ENCODE measurements at regions not wholly inside any gene's neighbourhood (a gene's known extent, or its start where the extent isn't known, plus 50 kb on each side); places are given as distances from the start of the nearest gene placed in this dataset.
A peak's percentile ranks its signal among the peaks of the same experiment; 100 is the strongest.

DNA sequence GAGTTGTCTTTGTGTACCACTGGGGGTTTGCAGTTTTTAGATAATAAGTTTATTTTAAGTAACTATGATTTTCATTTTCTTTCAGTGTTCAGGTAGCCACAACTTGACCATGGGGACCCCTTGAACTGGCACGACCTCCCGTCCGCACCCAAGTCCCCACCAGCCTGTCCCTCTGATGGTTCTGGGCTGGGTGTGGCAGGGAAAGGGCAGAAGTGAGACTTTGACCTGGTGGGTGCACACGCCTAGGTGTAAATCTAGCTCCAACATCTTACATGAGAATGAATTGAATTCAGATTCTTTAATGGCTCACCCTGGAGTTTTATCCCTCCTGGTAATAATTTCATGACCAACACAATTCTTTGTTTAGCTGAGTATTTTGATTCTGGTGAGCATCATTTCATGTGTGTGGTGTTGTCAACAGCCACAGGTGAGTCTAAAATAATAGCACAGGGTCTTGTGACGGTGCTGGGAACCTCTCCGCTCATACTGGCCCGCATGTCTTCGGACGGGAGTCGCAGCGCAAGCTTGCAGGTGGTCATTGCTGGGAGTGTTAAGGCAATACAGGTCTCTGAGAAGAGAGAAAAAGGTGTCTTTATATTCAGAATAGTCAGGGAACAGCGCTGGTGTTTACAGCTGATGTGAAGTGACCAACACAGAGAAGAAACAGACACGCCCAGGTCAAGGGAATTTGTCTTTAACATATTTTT is 50.8 kb upstream of the POFUT2 start:
- H3K4me3 ChIP-seq = no peak overlapping the region
- H3K27ac ChIP-seq = no peak overlapping the region
- ATAC-seq (replicated peaks in 6 of 8) = no peak
- in situ Hi-C loops (cut with MboI; ENCODE audit: low pct_unique_long_range_greater_than_20kb in 2 of 9, low sequenced_read_pairs in 9 of 9, unreplicated experiment in 9 of 9) = no loop called here
- 67 to 94% (median 91%) methylated on average over 3 to 11 of the region's 13 CpGs; no CpG with 5 or more reads in 2 of the 10 experiments for WGBS, 10 experiments
- H3K4me1 ChIP-seq (replicated peaks in 1 of 2) = peaks cover 13 to 20% of the 10 kb centered on the region in 2 donors

DNA sequence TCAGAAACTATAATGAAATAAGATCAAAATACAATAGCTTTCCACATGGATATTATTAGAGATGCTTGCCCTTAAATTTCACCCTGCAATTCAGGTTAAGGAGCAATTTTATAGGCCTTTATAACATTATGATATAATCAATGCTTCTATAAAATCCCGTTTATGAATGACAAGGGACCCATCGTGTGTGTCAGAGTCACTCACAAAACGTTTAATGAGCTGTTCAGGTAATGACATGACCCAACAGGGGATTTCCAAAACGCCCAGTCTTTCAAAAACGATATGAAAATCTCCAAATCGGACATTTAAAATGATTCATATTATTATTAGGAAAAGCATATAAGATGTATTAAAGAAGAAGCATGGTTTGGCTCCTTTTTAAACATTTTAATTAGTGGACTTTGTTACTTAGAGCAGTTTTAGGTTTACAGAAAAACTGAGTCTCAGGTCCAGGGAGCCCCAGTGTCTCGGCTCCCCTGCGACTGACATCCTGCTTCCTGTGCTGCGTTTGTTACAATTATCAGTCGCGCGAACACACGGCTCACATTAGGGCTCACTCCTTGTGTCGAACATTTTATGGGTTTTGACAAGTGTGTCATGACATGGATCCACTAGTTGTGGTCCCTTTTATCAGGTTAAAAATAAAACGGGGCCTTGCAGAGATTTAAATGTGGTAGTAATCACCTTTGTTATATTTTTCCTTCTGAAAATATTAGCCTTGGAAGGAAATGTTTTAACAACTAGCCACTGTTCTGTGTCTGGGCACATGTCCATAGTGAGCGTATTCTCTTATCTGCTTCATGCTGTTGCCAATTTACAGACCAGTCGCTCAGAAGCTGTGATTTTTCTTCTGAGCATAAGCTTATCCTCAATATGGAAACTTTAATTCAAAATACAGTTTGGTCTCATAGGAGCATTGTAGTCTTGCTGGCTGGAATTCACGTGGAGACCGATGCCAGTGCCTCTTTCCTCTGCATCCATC is 52.0 kb upstream of the POFUT2 start:
- Histone ChIP-seq H3K4me1 (replicated peaks in 1 of 2) (peaks cover under 1 to 7% of the 10 kb centered on the region in 2 donors), H3K27ac (no peak overlapping the region), H3K4me3 (no peak overlapping the region)
- in situ Hi-C loops (cut with MboI; ENCODE audit: low pct_unique_long_range_greater_than_20kb in 2 of 9, low sequenced_read_pairs in 9 of 9, unreplicated experiment in 9 of 9) = no loop called here
- ATAC-seq (replicated peaks in 6 of 8) = no peak
- WGBS, 10 experiments = 36 to 90% (median 71%) methylated on average over 2 to 15 of the region's 19 CpGs

DNA sequence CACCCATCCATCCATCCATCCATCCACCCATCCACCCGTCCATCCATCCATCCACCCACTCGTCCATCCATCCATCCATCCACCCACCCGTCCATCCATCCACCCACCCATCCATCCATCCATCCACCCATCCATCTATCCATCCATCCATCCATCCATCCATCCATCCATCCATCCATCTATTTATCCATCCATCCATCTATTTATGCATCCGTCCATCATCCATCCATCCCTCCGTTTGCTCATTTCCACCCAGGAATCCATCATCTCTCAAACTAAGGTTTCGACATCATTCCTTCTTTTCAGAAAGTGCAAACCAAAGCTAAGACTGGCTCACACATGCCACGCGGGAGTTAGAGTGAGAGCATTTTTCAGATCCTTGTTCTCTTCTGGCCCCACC is 52.8 kb upstream of the POFUT2 start:
- 68 to 100% (median 95%) methylated on average over 1 to 5 of the region's 8 CpGs; no CpG with 5 or more reads in 2 of the 10 experiments for WGBS, 10 experiments
- Histone ChIP-seq H3K27ac (no peak overlapping the region), H3K4me1 (replicated peaks in 1 of 2) (peaks cover 0 to 6% of the 10 kb centered on the region in 2 donors), H3K4me3 (no peak overlapping the region)
- ATAC-seq (replicated peaks in 6 of 8) = no peak
- in situ Hi-C loops (cut with MboI; ENCODE audit: low pct_unique_long_range_greater_than_20kb in 2 of 9, low sequenced_read_pairs in 9 of 9, unreplicated experiment in 9 of 9) = no loop called here

DNA sequence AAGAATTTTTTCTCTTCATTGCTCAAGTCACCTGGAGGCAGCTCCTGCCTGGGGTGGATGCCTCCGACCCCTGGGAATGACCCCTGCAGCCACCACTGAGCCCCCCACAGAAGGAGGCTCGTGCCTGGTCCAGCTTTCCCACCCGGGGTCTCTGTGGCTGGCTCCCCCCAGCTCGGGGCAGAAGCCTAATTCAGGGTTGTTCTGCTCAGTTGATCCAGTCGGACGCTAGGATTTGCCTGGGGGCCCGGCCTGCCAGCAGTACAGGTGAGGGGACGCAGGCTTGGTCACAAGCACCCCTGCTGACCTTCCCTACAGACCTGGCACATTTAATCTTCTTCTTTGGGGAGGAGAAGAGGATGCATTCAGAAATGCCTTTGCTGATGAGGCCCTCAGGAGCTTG is 53.6 kb upstream of the POFUT2 start:
- Histone ChIP-seq H3K4me3 (no peak overlapping the region), H3K4me1 (replicated peaks in 1 of 2) (peaks cover 0 to 6% of the 10 kb centered on the region in 2 donors), H3K27ac (no peak overlapping the region)
- WGBS, 10 experiments = 40 to 100% (median 63%) methylated on average over 1 to 5 of the region's 8 CpGs; no CpG with 5 or more reads in 3 of the 10 experiments
- ATAC-seq (replicated peaks in 6 of 8) = no peak
- in situ Hi-C loops (cut with MboI; ENCODE audit: low pct_unique_long_range_greater_than_20kb in 2 of 9, low sequenced_read_pairs in 9 of 9, unreplicated experiment in 9 of 9) = no loop called here

DNA sequence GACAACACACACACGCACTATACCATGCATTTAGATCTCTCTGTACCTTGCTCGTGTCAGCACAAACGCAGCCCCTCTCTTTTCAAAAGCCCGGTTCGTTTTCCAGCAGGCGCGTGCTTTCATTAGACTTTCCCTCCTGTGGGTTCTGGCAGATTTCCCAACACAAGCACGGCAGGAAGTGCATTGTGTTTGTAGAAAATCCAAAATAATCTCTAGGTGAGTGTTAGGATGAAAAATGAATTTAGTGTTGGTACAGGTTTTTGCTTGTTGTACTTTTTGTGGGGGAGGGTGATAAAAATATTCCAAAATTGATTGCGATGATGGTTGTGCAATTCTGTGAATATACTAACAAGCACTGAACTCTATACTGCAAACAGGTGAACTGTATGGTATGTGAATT is 54.1 kb upstream of the POFUT2 start:
- 18 to 89% (median 77%) methylated on average over 1 to 8 of the region's 9 CpGs; no CpG with 5 or more reads in 2 of the 10 experiments for WGBS, 10 experiments
- Histone ChIP-seq H3K4me1 (replicated peaks in 1 of 2) (peaks cover 0 to 3% of the 10 kb centered on the region in 2 donors), H3K4me3 (no peak overlapping the region), H3K27ac (no peak overlapping the region)
- in situ Hi-C loops (cut with MboI; ENCODE audit: low pct_unique_long_range_greater_than_20kb in 2 of 9, low sequenced_read_pairs in 9 of 9, unreplicated experiment in 9 of 9) = no loop called here
- ATAC-seq (replicated peaks in 6 of 8) = no peak

DNA sequence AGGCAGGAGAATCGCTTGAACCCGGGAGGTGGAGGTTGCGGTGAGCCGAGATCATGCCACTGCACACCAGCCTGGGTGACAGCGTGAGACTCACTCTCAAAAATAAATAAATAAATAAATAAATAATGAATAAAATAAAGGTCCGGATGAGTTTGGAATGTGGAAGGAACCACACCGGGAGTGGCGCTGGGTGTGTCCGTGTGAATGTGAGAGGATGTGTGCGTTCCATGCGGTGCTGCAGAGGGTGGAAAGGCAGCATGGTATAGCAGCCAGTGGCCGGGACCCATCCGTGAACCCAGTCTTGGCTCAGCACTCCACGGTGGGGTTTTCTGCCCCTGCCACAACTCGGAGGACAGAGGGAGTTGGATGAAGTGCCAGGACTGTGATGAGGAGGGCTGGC is 56.2 kb upstream of the POFUT2 start:
- in situ Hi-C loops (cut with MboI; ENCODE audit: low pct_unique_long_range_greater_than_20kb in 2 of 9, low sequenced_read_pairs in 9 of 9, unreplicated experiment in 9 of 9) = no loop called here
- Histone ChIP-seq H3K4me3 (no peak overlapping the region), H3K4me1 (replicated peaks in 1 of 2) (peaks cover 15 to 20% of the 10 kb centered on the region in 2 donors), H3K27ac (no peak overlapping the region)
- 46 to 100% (median 98%) methylated on average over 1 to 14 of the region's 15 CpGs; no CpG with 5 or more reads in 2 of the 10 experiments for WGBS, 10 experiments
- ATAC-seq (replicated peaks in 6 of 8) = no peak

DNA sequence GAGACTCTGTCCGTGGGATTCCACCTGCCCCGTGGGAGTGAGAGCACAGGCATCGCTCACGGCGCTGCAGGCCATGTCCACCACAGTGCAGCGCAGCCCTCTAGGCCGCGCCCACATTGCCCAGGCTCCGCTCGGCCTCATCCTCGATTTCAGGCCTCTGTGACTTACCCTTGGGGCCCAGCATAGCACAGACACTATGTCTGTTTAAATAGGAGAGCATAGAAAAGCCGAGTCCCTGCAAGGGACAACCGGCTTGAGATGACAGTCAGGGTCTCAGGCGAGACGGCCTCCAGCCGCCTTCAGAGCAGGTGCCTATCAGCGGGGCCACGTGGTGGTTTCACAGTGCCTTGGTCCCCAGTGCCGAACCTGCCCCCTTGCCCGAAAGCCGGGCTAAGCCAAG is 56.9 kb upstream of the POFUT2 start:
- H3K4me3 ChIP-seq = no peak overlapping the region
- WGBS, 10 experiments = 60 to 100% (median 100%) methylated on average over 1 to 3 of the region's 21 CpGs; no CpG with 5 or more reads in 7 of the 10 experiments
- in situ Hi-C loops (cut with MboI; ENCODE audit: low pct_unique_long_range_greater_than_20kb in 2 of 9, low sequenced_read_pairs in 9 of 9, unreplicated experiment in 9 of 9) = no loop called here

DNA sequence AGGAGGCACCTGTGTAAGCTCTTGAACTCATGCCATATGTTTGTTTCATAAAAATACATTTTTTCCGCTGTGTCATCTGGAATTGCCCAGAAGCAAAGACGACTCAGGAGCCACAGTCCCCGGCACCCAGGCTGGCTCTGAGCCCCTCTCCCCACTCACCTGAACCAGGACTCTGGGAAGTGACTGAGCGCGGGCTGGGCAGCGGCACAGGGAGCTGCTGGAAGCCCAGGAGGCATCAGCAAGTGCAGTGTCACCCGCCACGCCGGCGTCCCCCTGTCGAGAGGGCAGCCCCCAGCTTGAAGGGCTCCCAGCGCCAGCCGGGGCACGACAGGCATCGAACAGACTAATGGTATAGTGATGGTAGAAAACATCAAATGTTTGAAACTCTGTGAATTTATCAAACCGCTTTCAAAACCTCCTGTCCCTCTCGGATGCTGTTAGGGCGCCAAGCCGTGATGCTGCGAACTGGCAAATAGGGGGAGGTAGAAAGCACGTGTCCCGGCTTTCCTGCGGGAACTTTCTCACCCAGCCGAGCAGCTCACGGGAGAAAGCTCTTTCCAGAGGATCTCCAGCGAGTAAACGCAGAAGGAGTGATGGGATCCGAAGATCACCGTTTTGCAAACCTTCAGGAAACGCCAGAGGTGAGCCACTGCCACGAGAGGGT is 57.8 kb upstream of the COL18A1 start:
- no peak overlapping the region for H3K4me3 ChIP-seq
- in situ Hi-C loops (cut with MboI; ENCODE audit: low pct_unique_long_range_greater_than_20kb in 2 of 9, low sequenced_read_pairs in 9 of 9, unreplicated experiment in 9 of 9) = no loop called here
- peaks cover 45 to 51% of the 10 kb centered on the region in 2 donors for H3K4me1 ChIP-seq (replicated peaks in 1 of 2)
- no peak for ATAC-seq (replicated peaks in 6 of 8)
- 27 to 100% (median 62%) methylated on average over 3 to 22 of the region's 31 CpGs; no CpG with 5 or more reads in 1 of the 10 experiments for WGBS, 10 experiments
- peak overlapping the region in 1 of 2 donors; percentile 21 for H3K27ac ChIP-seq

More for the DNA sequence above, 56.9 kb upstream of the POFUT2 start:
- no peak overlapping the region for H3K27ac ChIP-seq
- ATAC-seq (replicated peaks in 6 of 8) = no peak
- H3K4me1 ChIP-seq (replicated peaks in 1 of 2) = peaks cover 22 to 26% of the 10 kb centered on the region in 2 donors

DNA sequence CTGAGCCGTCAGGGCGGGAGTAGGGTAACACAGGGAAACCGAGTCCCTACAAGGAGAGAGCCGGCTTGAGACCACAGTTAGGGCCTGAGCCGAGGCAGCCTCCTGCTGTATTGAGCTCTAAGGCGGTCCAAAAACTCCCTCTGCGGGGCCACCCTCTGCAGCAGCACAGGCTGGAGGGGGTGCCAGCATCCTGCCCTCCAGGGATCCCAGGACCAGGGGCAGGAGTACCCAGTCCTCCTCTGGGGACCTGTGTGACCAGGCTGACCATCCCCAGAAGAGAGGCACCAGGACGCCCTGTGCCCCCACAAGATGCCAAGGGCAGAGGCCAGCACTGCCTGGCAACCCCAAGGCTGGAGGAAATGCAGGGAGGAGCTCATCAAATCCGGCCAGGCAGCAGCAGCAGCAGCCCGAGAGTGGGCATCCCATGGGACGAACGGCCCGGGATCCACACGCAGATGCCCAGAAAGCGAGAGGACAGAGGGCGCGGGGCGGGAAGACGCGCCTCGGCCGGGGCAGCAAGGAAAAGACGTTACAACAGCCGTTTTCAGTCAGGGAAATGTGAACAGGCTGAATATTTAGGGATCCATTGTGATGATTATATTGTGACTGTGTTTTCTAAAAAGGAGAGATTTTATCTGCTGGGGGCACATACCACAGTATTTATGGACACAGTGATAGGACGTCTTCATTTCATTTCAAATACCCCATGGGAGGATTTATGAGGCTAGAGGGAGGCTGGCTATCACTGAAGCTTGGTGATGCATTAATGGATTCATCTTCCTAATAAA is 57.1 kb upstream of the COL18A1 start:
- H3K27ac ChIP-seq = peak overlapping the region in 1 of 2 donors; percentile 21
- 0 to 80% (median 71%) methylated on average over 1 to 12 of the region's 25 CpGs; no CpG with 5 or more reads in 1 of the 10 experiments for WGBS, 10 experiments
- no peak for ATAC-seq (replicated peaks in 6 of 8)
- H3K4me3 ChIP-seq = no peak overlapping the region
- H3K4me1 ChIP-seq (replicated peaks in 1 of 2) = peaks cover 46 to 51% of the 10 kb centered on the region in 2 donors
- in situ Hi-C loops (cut with MboI; ENCODE audit: low pct_unique_long_range_greater_than_20kb in 2 of 9, low sequenced_read_pairs in 9 of 9, unreplicated experiment in 9 of 9) = no loop called here

DNA sequence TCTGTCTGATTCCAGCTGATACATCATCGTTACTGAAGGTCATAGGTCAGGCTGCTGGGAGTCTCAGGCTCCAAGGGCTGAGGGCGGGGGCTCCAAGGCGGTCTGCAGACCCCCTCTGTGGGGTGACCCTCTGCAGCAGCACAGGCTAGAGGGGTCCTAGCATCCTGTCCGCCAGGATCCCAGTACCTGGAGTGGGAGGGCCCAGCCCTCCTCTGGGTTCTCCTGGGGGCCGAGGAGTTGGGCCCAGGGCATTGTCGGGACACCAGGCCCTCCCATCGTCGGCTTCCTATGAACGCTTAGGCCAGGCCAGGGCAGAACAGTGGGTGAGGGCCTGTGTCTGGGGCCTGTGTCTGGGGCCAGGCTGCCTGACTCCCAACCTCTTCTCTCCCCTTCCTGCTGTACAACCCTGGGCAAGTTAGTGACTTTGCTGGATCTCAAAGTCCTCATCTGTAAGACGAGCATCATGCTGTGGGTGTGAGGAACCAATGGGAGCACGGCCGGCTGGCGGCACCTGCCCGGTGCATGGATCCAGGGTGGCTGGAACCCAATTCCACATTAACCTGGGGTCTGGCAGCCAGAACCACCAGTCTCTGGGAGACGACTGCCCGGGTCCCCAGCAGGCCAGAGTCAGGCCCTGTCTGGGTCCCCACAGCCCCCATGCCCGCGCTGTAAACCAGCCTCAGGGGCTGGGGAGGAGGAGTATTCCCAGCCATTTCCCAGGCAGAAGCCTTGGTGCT is 56.2 kb upstream of the COL18A1 start:
- Histone ChIP-seq H3K4me1 (replicated peaks in 1 of 2) (peaks cover 50 to 51% of the 10 kb centered on the region in 2 donors), H3K4me3 (no peak overlapping the region), H3K27ac (peak overlapping the region; percentile 72 to 77)
- ATAC-seq (replicated peaks in 6 of 8) = no peak
- 33 to 90% (median 57%) methylated on average over 1 to 4 of the region's 18 CpGs; no CpG with 5 or more reads in 3 of the 10 experiments for WGBS, 10 experiments
- in situ Hi-C loops (cut with MboI; ENCODE audit: low pct_unique_long_range_greater_than_20kb in 2 of 9, low sequenced_read_pairs in 9 of 9, unreplicated experiment in 9 of 9) = no loop called here

DNA sequence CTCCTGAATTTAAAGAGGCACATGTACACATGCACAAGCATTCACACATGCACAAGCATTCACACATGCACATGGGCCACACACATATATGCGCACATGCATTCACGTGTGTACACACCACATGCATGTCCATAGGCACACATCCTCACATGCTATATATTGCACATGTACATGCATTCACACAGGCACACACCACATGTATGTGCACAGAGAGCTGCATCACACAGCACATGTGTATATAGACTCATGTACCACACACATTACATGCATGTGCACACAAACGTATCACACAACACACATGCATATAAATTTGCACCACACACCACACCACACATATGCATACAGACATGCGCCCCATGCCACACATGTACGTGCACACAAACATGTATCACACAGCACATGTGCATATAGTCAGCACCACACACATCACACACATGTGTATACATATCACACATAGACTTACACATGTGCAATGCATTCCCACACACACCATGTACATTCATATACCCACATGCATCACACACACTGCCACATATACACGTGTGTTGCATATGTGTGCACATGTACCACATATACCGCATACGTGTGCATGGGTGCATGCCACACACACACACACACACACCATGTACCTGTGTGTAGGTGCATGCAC is 54.6 kb upstream of the COL18A1 start:
- WGBS, 10 experiments = 41 to 100% (median 95%) methylated on average over 1 to 4 of the region's 8 CpGs; no CpG with 5 or more reads in 1 of the 10 experiments
- H3K4me3 ChIP-seq = no peak overlapping the region
- H3K4me1 ChIP-seq (replicated peaks in 1 of 2) = peaks cover 50 to 56% of the 10 kb centered on the region in 2 donors
- peak overlapping the region; percentile 60 to 77 for H3K27ac ChIP-seq
- ATAC-seq (replicated peaks in 6 of 8) = no peak
- in situ Hi-C loops (cut with MboI; ENCODE audit: low pct_unique_long_range_greater_than_20kb in 2 of 9, low sequenced_read_pairs in 9 of 9, unreplicated experiment in 9 of 9) = no loop called here
